Brain microvascular endothelial cell (primary cell): ENCODE measurements at regions not wholly inside any gene's neighbourhood (a gene's known extent, or its start where the extent isn't known, plus 50 kb on each side); places are given as distances from the start of the nearest gene placed in this dataset.
"Not testable (repeated sequence)": the region's sequence is repeated elsewhere in the genome, so short reads cannot be mapped to it uniquely, and the experiment has no call there.

Experiments used
- DNase-seq: peaks from one replicate; pipeline ENCODE4 v3.0.0-alpha.2; 2020
- H3K27ac ChIP-seq: fragments of 250-450 bp; sonication (Bioruptor Pico); 2 replicates; pipeline ENCODE4 v1.5.1; 2020; ENCODE audit warnings: mild to moderate bottlenecking, moderate library complexity
- H3K27me3 ChIP-seq: fragments of 250-450 bp; sonication (Bioruptor Pico); replicated peaks from 2 replicates; pipeline ENCODE4 v1.5.1; 2020; ENCODE audit warnings: mild to moderate bottlenecking
- H3K36me3 ChIP-seq: fragments of 250-450 bp; sonication (Bioruptor Pico); replicated peaks from 2 replicates; pipeline ENCODE4 v1.5.1; 2020; ENCODE audit warnings: mild to moderate bottlenecking
- H3K4me3 ChIP-seq: 2 replicates; pipeline ENCODE4 v1.5.1; 2011; ENCODE audit warnings: low read depth, mild to moderate bottlenecking, control low read depth, low read length, moderate library complexity
- CTCF ChIP-seq: IDR thresholded peaks from 2 replicates; pipeline ENCODE4 v1.5.1; 2011; ENCODE audit warnings: low read depth, mild to moderate bottlenecking, moderate library complexity, low read length, control low read depth, inconsistent platforms; ENCODE audit errors: missing control alignments
- in situ Hi-C: cut with HindIII; loops from 2 replicates; pipeline ENCODE4 v1.10.0; 2017; ENCODE audit warnings: low sequenced_read_pairs, low pct_ligation_motif_present

- no peak for DNase-seq
- no peaks in the 10 kb centered on the region for H3K27me3 ChIP-seq
- no peaks in the 10 kb centered on the region for H3K36me3 ChIP-seq
- TF ChIP-seq CTCF: no peak
- H3K27ac ChIP-seq: no peak overlapping the region
- H3K4me3 ChIP-seq: no peak overlapping the region
- in situ Hi-C loops: no loop called here
Observed at GRCh38 chr14:40362856-40363255, 930.6 kb upstream of the FBXO33 start.

DNA sequence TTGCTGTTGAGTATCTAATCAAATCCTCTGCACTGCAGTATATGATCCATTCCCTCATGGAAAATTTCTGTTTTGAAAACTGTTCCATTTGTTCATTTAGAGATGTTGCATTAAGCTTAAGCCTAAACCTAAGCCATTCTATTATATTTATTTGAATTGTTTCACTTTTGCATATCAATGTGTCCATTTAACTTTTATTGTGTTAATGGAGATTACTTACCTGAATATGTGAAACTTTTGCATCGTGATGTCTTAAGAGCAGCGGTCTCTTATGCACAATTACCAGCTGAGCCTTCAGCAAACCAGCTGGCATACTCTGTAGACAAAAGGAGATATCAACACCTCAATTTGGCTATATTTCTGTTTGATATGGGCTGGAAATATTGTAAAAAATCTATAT, 922.5 kb upstream of the FBXO33 start:
- H3K4me3 ChIP-seq: no peak overlapping the region
- H3K27me3 ChIP-seq: no peaks in the 10 kb centered on the region
- no peak for TF ChIP-seq CTCF
- no peak overlapping the region for H3K27ac ChIP-seq
- DNase-seq: no peak
- no peaks in the 10 kb centered on the region for H3K36me3 ChIP-seq
- in situ Hi-C loops: no loop called here

GRCh38 chr14:40348104-40348503, 915.9 kb upstream of the FBXO33 start:
- H3K4me3 ChIP-seq, H3K36me3 ChIP-seq, H3K27me3 ChIP-seq, H3K27ac ChIP-seq, DNase-seq, in situ Hi-C loops: not testable (repeated sequence)

- Histone ChIP-seq H3K4me3 (no peak overlapping the region), H3K36me3 (no peaks in the 10 kb centered on the region), H3K27ac (no peak overlapping the region), H3K27me3 (no peaks in the 10 kb centered on the region)
- DNase-seq: no peak
- TF ChIP-seq CTCF: no peak
- in situ Hi-C loops: no loop called here
Observed at GRCh38 chr14:40347675-40348074, 915.4 kb upstream of the FBXO33 start.

GRCh38 chr14:40346275-40346674, 914.0 kb upstream of the FBXO33 start:
- no peak for TF ChIP-seq CTCF
- no peaks in the 10 kb centered on the region for H3K27me3 ChIP-seq
- in situ Hi-C loops: no loop called here
- DNase-seq: no peak
- H3K27ac ChIP-seq: no peak overlapping the region
- no peaks in the 10 kb centered on the region for H3K36me3 ChIP-seq
- H3K4me3 ChIP-seq: no peak overlapping the region

- Histone ChIP-seq H3K4me3 (no peak overlapping the region), H3K36me3 (no peaks in the 10 kb centered on the region), H3K27ac (no peak overlapping the region), H3K27me3 (no peaks in the 10 kb centered on the region)
- in situ Hi-C loops: no loop called here
- DNase-seq: no peak
- TF ChIP-seq CTCF: no peak
Observed at GRCh38 chr14:40345334-40345733, 913.1 kb upstream of the FBXO33 start.
